Non-pigmented ciliary epithelial cell (primary cell): ENCODE measurements at regions not wholly inside any gene's neighbourhood (a gene's known extent, or its start where the extent isn't known, plus 50 kb on each side); places are given as distances from the start of the nearest gene placed in this dataset.

Experiments
- DNase-seq: peaks from one replicate; pipeline ENCODE4 v3.0.0-alpha.2; 2010; ENCODE audit warnings: low read depth

DNA sequence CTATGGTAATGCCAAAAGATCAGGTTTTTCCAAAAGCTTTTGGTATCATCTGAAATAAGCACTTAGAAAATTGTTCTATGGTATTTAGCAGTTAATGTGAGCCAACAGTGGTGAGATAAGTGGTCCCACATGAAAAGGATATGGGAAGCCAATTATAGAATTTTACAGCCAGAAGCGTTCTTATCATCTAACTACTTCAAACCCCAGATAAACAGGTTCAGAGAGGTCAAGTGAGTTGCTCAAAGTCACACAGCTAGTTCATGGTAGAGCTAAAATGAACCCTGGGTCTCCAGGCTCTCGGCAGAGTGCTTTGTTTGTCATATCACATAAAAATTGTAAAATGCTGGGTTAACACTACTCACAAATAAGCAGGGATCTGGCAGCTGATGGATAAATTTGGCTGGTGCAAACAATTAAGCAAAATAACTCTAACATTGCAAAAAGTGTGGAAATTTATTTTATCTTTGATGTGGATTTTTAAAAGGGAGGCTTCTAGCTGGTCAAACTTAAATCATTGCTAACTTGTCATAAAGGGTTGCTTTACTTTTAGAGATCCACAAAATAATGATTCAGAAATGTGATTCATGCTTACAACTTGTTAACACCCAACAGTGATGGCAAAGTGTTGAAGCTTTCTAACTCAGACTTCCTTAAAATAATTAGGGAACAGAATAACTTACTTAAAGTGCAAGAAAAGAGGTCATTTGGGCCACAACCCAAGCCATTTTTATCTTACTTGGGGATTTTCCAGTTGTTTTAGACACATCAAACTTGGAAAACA is 202.8 kb upstream of the TBC1D5 start:
- no peak for DNase-seq

DNA sequence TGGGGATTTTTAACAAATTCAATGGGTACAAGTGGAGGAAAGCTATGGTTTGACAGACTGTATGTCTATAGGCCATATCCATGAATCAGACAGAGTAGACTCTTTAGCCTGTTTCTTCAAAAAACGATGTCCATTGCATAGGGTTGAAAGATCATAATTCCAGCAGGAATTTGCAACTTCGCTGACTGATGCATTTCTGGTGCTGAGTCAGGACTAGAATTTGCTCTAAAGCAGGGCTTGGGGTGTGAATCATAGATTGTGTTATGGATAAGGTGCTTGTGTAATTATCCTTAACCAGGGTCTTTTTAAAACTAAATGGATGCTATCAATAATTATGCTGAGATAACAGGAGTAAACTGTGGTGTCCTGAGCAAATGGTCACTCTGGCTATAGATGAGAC is 200.4 kb upstream of the TBC1D5 start:
- peak; percentile 11 for DNase-seq

DNA sequence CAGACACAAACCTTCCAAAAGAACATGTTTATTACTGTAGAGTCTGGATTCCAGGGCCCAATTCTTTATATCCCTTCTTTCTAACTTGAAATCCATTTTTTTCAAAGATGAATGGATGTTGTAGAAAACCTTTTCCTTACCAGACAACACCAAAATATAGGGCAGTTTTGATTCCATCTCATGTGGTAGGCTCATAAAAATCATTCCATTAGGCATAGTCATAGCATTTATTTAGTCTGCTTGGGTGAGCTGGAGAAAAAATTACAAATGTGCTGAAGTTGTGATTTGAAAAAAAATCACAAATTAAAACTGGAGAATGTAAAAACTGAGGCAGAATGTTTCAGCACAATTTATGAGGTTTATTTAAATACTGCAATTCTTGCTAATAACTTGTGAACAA is 199.3 kb upstream of the TBC1D5 start:
- no peak for DNase-seq

DNA sequence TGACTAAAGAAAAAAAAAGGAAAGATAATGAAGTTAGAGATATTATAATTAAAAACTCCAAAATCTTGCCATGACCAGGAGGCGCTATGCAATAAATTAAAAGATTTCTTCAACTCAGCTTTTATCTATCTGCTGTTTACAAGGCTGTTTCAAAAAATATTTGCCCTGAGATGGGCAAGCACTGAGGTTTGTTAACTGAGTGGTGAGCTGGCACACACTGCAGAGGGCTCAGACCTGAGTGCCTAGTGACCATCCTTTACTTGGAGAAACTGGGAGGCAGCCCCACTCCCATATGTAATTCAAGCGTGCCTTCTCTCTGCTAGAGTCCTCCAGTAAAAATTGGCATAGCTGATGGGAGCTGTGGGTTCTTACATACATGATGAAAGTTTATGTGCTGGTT is 198.7 kb upstream of the TBC1D5 start:
- DNase-seq = no peak

DNA sequence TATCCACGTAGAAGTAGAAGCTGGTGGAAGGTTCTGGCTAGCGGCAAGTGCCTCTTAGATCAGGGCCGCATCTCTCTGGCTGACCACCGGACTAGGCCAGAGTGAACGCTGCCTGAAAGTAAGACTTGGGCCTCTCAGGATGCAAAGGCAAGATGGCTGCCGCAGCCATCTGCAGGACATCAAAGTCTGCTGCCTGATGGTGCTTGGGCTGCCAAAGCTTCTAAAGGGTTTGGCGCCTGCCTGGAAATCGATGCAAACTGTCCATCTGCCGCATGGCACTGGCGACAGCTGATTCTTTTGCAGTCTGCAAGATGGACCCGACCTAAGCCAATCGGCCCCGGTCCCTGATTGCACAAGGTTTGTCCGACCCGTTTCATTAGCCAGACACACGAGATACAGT is 196.7 kb upstream of the TBC1D5 start:
- no peak for DNase-seq

DNA sequence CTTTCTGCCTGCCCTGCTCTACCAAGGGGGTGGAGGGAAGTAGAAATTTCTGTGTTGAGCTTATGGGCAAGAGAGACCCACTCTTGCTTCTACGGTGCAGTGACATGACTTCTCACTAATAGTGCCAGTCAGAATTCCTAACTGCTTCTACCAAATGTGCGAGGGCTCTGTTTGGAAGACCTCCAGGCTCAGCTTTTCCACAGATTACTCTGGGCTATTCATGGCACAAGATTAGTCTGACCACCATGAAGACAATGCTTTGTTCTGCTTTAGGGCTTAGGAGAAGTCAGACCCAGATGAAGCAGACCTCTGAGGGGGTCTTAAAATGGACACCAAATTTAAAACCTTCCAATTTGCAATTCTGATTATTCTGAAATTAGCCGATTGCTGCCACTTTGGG is 195.9 kb upstream of the TBC1D5 start:
- DNase-seq = no peak

DNA sequence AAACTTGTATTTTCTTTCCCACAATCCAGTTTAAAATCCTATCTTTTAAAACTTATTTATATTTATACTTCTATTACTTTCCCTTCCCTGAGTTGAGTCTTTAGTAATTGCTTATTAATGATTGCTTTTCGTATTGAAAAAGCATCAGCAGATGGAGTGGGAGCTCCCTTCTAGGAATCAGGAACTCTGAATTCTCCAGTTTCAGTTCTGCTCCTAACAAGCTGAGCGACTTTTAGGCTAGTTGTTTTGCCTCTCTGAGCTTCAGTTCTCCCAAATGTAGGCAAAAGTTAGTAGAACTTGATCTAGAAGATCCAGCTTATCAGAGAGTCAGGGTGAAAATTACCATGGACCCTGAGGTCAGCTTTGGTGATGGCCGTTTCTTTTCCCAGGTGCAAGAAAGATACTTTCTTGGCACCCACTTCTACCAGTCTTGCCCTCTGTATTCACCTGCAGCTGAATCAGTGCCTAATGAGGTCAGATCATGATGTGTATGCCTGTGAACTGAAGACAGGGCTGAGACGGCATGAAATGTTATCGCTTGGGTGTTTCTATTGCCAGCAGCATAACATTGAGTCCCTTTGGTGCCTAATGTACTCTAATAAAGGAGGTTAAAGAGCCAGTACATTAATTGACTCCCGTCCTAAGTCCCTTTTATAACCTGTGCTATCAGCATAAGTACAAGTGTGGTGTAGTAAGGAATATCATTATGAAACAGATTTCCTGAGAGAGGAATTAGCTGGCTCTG is 194.5 kb upstream of the TBC1D5 start:
- no peak for DNase-seq

DNA sequence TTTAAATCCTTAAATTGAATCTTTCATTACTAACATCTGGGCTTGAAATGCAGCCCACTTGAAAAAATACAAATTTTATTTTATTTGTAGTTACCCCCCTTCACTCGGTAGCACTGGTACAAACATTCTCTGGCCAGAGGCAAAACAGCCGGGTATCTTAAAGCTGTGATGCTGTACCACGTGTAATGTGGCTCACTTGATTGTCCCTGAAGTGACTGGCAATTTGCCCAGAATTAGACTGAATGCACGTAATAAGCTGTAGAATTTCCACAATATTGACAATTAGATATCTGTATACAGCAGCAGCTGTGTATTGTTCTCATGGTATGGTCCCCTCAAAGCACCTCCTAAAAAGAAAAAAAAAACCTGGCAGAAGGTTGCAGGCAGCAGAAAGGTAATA is 192.8 kb upstream of the TBC1D5 start:
- no peak for DNase-seq

DNA sequence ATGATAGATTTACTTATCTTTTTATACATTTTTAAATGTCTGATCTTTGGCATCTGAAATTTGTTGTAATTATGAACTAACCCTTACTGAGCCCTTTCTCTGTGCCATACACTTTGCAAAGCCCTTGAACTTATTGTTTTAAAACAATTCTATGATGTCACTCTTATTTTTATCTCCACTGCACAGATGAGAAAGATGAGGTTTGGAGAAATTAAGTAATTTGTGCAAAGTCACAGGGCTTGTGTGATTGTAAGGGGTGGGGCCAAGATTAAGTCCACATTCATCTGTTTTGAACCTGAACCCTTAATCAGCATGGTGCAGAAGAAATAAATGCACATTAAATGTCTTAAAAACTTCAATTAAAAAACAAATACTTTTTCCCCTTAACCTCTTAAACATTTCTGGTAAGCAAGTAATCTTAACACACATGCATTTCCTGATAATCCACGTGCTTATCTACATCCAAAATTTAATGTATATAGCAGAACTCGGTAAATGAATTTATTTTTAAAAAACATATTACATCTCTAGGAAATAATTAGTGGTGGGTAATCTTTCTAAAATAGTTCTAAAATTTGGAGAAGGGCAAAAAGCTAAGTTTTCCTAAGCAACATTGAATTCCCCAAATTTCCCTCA is 189.8 kb upstream of the TBC1D5 start:
- DNase-seq = no peak

DNA sequence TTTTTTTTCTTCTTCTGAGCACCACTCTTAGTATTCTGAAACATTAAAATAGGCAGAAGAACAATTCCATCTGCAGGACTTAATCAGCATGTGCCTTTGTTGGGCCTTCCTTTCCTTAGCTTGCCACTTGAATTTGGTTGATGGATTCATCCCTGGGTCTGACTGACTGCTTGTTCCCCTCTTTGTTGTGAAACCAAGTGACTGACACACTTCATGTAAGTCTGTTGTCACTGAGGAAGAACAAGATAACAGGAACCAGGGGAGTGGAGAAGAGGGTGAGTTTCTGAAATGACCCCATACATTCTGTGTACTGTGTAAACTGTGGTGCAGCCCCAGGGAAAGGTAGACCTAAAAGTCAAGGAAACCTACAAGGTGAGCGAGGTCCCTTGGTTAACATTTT is 188.7 kb upstream of the TBC1D5 start:
- no peak for DNase-seq

DNA sequence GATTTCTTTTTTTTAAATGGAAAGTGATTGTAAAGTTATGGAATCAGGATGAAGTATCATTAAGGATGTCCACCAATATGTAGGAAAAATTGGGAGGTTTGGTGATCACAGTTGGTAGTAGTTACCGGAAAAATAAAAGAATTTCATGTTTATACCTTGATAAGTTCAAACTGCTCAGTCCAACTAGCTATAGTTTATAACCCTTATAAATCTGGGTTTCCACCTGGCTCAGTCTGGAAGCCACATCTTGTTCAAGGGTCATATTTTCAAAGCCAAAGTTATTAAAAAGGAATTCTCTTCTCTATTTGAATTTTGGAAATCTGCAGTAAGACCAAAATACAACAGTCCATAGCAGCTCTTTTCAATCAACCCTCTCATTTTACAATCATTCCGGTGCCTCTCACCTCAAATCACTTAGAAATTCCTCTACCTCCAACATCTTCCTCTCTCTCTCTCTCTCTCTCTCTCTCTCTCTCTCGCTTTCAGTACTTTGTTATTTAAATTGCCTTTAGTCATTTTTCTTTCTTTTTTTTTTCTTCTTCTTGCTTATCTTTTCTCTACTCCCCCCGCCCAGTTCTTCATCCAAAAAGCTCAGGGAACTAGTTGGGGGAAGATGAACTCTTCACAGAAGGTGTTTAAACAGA is 186.2 kb upstream of the TBC1D5 start:
- no peak for DNase-seq

DNA sequence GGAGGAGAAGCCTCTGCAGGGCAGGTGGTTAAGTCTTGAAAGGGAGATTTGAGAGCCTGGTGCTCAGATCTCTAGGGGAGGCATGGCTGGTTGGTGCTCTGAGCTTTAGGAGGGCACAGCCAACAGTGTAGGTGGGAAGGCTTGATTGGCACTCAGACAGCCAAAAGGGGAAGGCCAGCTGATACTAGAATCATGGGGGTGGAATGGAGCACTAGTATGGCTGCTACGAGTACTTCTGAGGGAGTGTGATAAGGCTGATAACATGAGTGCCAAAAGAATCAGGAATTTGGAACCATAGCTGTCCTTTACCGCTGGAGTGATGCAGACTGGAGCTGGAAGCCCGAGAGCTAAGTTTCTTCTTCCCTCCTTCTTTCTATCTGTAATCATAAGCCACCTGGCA is 184.6 kb upstream of the TBC1D5 start:
- no peak for DNase-seq

DNA sequence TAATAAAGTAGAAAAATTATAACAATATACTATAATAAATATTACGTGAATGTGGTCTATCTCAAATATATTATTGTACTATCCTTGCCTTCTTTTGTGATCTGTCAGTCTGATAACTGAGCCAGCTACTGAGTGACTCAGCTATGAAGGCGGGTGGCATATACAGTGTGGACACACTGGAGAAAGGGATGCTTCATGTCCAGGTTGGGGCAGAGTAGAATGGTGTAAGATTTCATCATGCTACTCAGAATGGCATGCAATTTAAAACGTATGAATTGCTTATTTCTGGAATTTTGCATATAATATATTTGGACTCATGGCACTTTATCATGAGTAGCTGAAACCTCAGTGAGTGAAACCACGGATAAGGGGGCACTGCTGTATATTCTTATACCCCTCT is 172.9 kb upstream of the TBC1D5 start:
- no peak for DNase-seq

DNA sequence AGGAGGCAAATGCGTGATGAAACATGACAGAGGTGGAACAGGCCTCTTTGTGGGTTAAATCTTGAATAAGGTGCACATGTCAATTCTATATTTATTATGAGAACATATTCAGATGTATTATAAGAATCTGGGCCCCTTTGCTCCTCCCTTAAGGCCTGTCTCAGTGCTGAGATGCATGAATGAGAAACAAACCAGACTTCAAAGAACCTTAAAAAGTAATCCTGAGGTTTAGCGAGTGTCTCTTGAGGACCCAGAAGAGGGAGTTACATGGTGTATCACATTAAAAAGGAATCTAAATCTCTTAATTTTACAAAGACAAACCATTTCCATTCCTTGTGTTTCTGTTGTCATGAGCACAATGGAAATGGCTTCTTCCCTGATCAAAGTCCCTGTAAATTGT is 170.9 kb upstream of the TBC1D5 start:
- no peak for DNase-seq

DNA sequence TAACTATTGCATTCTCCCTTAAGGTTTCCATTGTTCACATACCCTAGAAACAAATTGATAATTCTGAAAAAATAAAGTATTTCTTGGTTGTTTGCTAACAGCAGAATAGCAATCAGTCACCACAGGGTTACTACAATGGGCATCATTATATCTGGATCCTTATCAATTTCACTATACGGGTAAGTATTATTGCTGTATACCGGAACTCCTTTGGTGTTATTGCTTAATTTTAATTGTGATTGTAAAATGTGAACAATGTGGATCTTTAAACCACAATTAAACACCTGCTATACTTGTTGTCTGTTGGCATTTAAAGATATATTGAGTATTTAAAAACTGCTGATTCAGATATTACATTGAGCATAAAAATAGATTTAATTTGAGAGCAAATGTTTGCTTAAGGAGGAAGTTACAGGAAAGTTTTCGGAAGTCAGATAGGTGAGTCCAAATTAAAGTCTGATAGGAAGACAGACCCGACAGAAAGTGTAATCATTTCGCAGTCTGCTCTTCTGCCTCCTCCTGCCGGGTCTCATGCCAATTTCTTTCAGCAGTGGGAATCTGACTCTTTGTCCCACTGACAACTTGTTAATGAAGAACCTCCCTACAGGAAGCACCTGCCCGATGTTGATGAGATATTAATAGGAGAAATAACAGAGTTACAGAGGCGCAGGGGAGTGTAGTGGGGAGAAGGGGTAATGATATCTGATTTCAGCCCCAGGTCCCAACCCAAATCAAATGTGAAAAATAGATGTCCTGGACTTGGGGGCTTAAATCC is 169.7 kb upstream of the TBC1D5 start:
- DNase-seq = no peak

DNA sequence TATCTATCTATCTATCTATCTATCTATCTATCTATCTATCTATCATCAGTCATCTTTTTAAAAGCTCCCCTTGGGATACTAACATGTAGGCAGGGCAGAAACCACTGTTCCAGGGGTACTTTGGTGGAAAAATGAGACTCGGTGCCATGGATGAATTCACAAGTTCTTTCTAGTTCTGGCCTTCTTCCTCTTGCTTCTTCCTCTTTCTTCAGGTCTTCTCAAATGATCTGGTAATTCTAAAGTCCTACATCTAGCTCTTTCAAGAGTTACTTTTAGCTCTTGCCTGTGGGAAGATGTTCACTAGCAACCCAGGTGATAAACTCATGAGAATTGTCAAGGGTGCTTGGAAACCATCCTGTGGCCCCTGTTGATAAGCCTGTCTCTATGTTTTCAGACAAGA is 168.5 kb upstream of the TBC1D5 start:
- no peak for DNase-seq

DNA sequence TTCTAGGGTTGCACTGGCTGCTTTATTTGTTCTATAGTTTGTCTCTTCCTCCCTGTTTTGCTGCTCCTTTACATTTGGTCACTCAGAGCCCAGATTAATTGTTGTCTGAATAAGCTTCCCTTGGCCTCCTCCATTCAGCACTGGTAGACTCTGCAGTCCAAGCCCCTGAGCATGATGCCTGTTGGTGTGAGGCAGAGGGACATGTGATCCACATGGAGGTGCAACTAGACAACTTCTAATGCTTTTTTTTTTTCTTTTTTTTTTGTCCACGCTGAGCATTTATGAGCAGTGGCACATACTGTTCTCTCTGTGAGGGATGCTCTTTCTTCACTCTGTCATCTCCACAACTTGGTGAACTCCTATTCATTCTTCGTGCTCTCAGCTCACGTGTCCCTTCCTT is 167.3 kb upstream of the TBC1D5 start:
- DNase-seq = no peak

DNA sequence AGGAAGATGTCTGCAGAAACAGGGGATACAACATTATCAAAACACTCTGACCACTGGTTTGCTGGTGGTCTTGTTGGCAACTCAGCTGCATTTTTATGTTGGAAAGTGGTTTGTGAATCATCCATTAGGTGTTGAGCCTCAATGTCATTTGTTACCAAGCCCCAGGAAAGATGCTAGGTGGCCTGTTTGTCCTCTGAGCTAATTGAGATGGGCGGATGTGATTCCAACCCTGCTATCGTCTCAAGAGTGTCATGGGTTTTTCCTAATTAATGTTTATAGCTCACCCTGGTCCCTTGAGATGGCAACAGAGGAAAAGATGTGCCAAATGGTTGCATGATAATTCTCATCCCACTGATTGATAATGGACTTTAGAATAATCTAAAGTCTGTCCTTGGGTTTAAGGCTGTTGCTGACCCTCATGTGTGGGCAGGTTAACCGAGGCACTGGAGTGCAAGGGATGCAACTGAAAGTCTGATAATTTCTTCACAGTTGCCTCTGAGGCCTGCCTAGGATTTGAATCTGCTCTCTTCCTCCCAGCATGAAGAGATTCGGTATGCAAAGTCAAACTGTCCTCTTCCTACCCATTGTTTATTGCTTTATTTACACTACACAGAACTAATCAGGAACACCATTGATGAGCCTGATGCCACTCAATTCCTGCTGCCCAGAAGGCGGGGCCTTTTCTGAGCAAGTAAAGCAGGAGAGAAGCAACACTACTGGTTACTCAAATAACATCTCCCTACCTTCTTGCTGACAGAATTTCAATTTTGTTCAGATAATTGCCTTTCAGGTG is 166.2 kb upstream of the TBC1D5 start:
- DNase-seq = no peak

DNA sequence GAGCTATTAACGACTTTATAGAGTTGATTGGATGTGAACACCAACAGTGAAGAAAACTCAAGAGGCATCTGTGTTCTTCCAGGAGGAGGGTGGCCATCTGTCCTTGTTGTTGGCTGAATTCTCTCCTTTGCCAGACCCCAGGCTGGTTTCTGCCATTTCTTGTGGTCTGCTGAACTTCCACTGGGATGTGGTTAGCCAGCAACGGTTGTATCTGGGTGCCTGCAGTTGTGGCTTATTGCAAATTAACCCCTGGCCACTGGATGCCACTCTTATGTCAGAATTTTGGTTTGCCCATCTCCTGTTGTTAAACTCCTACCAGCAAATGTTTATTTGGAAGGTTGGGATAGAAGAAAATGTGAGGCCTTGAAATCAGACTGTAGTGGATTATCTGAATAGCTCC is 163.6 kb upstream of the TBC1D5 start:
- no peak for DNase-seq

DNA sequence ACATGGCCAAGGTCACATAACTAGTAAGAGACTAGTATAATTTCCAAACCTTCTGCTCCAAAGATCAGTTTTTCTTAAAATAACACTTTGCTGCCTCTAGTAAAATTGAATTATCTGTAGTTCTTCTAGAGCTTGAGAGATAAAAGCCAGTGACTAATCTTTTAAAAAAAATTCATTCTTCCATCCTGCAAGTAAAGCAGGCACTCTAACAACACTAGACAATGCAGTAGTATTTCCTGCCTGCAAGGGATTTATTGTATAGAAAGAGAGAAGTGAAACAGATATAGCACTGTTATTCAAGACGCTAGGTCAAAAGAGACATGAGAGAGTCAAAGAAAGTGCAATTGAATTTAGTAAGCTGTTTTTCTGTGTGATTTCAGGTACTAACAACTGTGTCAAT is 159.5 kb upstream of the TBC1D5 start:
- DNase-seq = no peak

DNA sequence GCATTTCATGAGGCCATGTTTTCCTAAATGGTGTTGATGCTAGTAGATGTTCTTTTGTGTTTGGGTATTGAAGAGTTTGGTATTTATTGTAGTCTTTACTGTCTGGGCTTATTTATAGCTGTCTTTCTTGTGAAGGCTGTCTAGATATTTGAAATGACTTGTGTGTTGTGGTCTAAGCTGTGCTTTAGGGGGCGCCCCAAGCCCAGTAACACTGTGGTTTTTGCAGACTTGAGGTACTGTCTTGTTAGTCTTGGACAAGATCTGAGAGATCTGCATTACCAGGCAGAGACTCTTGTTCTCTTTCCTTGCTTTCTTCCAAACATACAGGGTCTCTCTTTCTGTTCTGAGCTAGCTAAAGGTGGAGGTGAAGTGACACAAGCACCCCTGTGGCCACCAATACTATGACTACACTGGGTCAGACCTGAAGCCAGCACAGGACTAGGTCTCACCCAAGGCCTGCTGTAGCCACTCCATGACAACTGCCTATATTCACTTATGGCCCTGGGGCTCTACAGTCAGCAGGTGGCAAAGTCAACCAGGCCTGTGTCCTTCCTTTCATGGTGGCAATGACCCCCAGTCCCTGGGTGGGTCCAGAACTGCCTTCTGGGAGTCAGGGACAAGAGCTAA is 152.1 kb upstream of the TBC1D5 start:
- peak; percentile 4 for DNase-seq
